Spleen (tissue), 11 donors: ENCODE measurements at regions not wholly inside any gene's neighbourhood (a gene's known extent, or its start where the extent isn't known, plus 50 kb on each side); places are given as distances from the start of the nearest gene placed in this dataset.
A peak's percentile ranks its signal among the peaks of the same experiment; 100 is the strongest.
"Not testable (repeated sequence)": the region's sequence is repeated elsewhere in the genome, so short reads cannot be mapped to it uniquely, and the experiment has no call there.

Experiments
- DNase-seq: peaks from one replicate; pipeline ENCODE4 v3.0.0-alpha.2; 2020
- H3K27ac ChIP-seq, 8 donors: fragments of 200-600 bp; sonication (generic) in 7 of 8; 1 replicate in 4 of 8; 2 replicates in 4 of 8; pipeline versions ENCODE4 v1.5.0 to v1.8.0; 2016 to 2021; ENCODE audit warnings: inconsistent platforms in 4 of 8, mild to moderate bottlenecking in 4 of 8, moderate library complexity in 1 of 8
- H3K27me3 ChIP-seq, 7 donors: fragments of 200-600 bp; sonication (generic) in 6 of 7; replicated peaks in 1 of 7; 1 replicate in 4 of 7; 2 replicates in 3 of 7; pipeline versions ENCODE4 v1.5.0 to v1.8.0; 2016 to 2021; ENCODE audit warnings: inconsistent platforms in 3 of 7, mild to moderate bottlenecking in 1 of 7
- H3K36me3 ChIP-seq, 6 donors: fragments of 200-600 bp; sonication (generic) in 5 of 6; 1 replicate in 4 of 6; 2 replicates in 2 of 6; pipeline versions ENCODE4 v1.5.0 to v1.8.0; 2016 to 2021; ENCODE audit warnings: inconsistent platforms in 2 of 6
- H3K4me1 ChIP-seq, 6 donors: fragments of 200-600 bp; sonication (generic) in 5 of 6; 1 replicate in 3 of 6; 2 replicates in 3 of 6; pipeline versions ENCODE4 v1.5.0 to v1.8.0; 2016 to 2021; ENCODE audit warnings: inconsistent platforms in 3 of 6
- H3K4me3 ChIP-seq, 8 donors: fragments of 200-600 bp; sonication (generic) in 7 of 8; 1 replicate in 4 of 8; 2 replicates in 4 of 8; pipeline versions ENCODE4 v1.5.0 to v1.8.0; 2016 to 2021; ENCODE audit warnings: inconsistent platforms in 4 of 8, mild to moderate bottlenecking in 4 of 8, moderate library complexity in 2 of 8
- H3K9me3 ChIP-seq, 8 donors: fragments of 200-600 bp; sonication (generic) in 7 of 8; 1 replicate in 4 of 8; 2 replicates in 4 of 8; pipeline versions ENCODE4 v1.5.0 to v1.8.0; 2016 to 2021; ENCODE audit warnings: inconsistent platforms in 4 of 8
- CTCF ChIP-seq, 11 experiments: fragments of 200-600 bp in 7 of 11; fragments of 450-650 bp in 4 of 11; sonication (generic) in 4 of 11; IDR thresholded peaks in 8 of 11; conservative IDR thresholded peaks in 3 of 11; 1 replicate in 7 of 11; 2 replicates in 4 of 11; pipeline versions ENCODE4 v1.4.0 to v1.8.0; 2016 to 2021; ENCODE audit warnings: antibody characterized with exemption in 11 of 11, inconsistent platforms in 4 of 11, mild to moderate bottlenecking in 1 of 11
- POLR2A ChIP-seq, 3 donors: fragments of 450-650 bp; IDR thresholded peaks; one replicate each; pipeline ENCODE4 v1.5.1; 2017; ENCODE audit warnings: antibody characterized with exemption in 3 of 3, mild to moderate bottlenecking in 1 of 3
- POLR2AphosphoS5 ChIP-seq, 3 donors: sonication (generic); formaldehyde crosslinking; IDR thresholded peaks; one replicate each; pipeline ENCODE4 v1.5.1; 2017; ENCODE audit warnings: antibody characterized with exemption in 3 of 3
- WGBS, 5 donors: extraction: QIAGEN DNeasy Blood & Tissue Kit in 3 of 5; methylation state at CpG; one replicate each; pipeline versions ENCODE4 v1.1.5 to v1.1.7; 2013 to 2018; 5-methylcytosine and 5-hydroxymethylcytosine counted together
- intact Hi-C: fragments of 100-400 bp; cut with DNase I; formaldehyde crosslinking; loops from one replicate; pipeline ENCODE4 v1.15.0; 2023; ENCODE audit warnings: low total_unique reads
- donor health status: healthy with polysubstance abuse.
- donor health status: DM: no; HTN: no; CAD: no; lungs with moderate emphysema.
- donor health status: DM: no; HTN: no; CAD: no.
- donor health status: Bipolar disorder and iron deficiency.
- donor health status: healthy.
- donor health status: DM: no; HTN: no; CAD: no.
- donor health status: DM: yes; HTN: yes; CAD: no.

GRCh38 chr6:147951726-147952125 lies 390.9 kb upstream of the SASH1 start:
- Histone ChIP-seq H3K27ac (peak overlapping the region in 2 of 8 donors; percentile 40 to 51), H3K4me1 (no peaks in the 10 kb centered on the region), H3K36me3 (no peaks in the 10 kb centered on the region), H3K27me3 (no peaks in the 10 kb centered on the region), H3K4me3 (no peak overlapping the region), H3K9me3 (no peaks in the 10 kb centered on the region)
- no peak for DNase-seq
- no peak for TF ChIP-seq POLR2AphosphoS5 (IDR thresholded peaks at IDR 0.05)
- no peak for TF ChIP-seq POLR2A (IDR thresholded peaks at IDR 0.05)
- 90 to 96% (median 93%) methylated on average over 7 of the region's 7 CpGs for WGBS, 5 donors
- intact Hi-C loops, result no loop called here

- intact Hi-C loops, result no loop called here
- Histone ChIP-seq H3K27ac (no peak overlapping the region), H3K27me3 (no peaks in the 10 kb centered on the region), H3K4me3 (no peak overlapping the region), H3K4me1 (no peaks in the 10 kb centered on the region), H3K36me3 (no peaks in the 10 kb centered on the region), H3K9me3 (no peaks in the 10 kb centered on the region)
- no peak for DNase-seq
- TF ChIP-seq POLR2AphosphoS5 (IDR thresholded peaks at IDR 0.05), result no peak
- no peak for TF ChIP-seq CTCF (IDR thresholded peaks at IDR 0.05 in 8 of 11, conservative IDR thresholded peaks at IDR 0.05 in 3 of 11)
- no peak for TF ChIP-seq POLR2A (IDR thresholded peaks at IDR 0.05)
- 87 to 94% (median 91%) methylated on average over 3 of the region's 3 CpGs for WGBS, 5 donors
Observed at GRCh38 chr6:147954938-147955337, 387.7 kb upstream of the SASH1 start.

GRCh38 chr6:147958683-147959082 lies 384.0 kb upstream of the SASH1 start:
- Histone ChIP-seq H3K4me1 (no peaks in the 10 kb centered on the region), H3K27ac (no peak overlapping the region), H3K27me3 (no peaks in the 10 kb centered on the region), H3K36me3 (no peaks in the 10 kb centered on the region), H3K4me3 (no peak overlapping the region), H3K9me3 (no peaks in the 10 kb centered on the region)
- DNase-seq, result no peak
- intact Hi-C loops, result no loop called here
- TF ChIP-seq POLR2A (IDR thresholded peaks at IDR 0.05) (no peak), CTCF (IDR thresholded peaks at IDR 0.05 in 8 of 11, conservative IDR thresholded peaks at IDR 0.05 in 3 of 11) (no peak), POLR2AphosphoS5 (IDR thresholded peaks at IDR 0.05) (no peak)
- WGBS, 5 donors, result 73 to 100% (median 89%) methylated on average over 2 of the region's 2 CpGs

- H3K27me3 ChIP-seq, result no peaks in the 10 kb centered on the region
- TF ChIP-seq POLR2A (IDR thresholded peaks at IDR 0.05) (no peak), POLR2AphosphoS5 (IDR thresholded peaks at IDR 0.05) (no peak), CTCF (IDR thresholded peaks at IDR 0.05 in 8 of 11, conservative IDR thresholded peaks at IDR 0.05 in 3 of 11) (no peak)
- no peaks in the 10 kb centered on the region for H3K36me3 ChIP-seq
- DNase-seq, result no peak
- intact Hi-C loops, result no loop called here
- no peak overlapping the region for H3K4me3 ChIP-seq
- no peaks in the 10 kb centered on the region for H3K4me1 ChIP-seq
- 47 to 82% (median 66%) methylated on average over 2 of the region's 2 CpGs for whole genome bisulfite sequencing, 5 donors
- no peak overlapping the region for H3K27ac ChIP-seq
- H3K9me3 ChIP-seq, result peaks cover 0 to 5% (median 0%) of the 10 kb centered on the region in 8 donors
Observed at GRCh38 chr6:147961481-147962141, 381.0 kb upstream of the SASH1 start.

GRCh38 chr6:147965448-147965847 lies 377.2 kb upstream of the SASH1 start:
- WGBS, 5 donors, result 89 to 97% (median 92%) methylated on average over 2 to 3 of the region's 3 CpGs
- H3K36me3 ChIP-seq, H3K4me1 ChIP-seq, intact Hi-C loops, H3K9me3 ChIP-seq, H3K4me3 ChIP-seq, H3K27me3 ChIP-seq, H3K27ac ChIP-seq, DNase-seq: not testable (repeated sequence)
